HepG2 (cell line): ENCODE measurements at regions not wholly inside any gene's neighbourhood (a gene's known extent, or its start where the extent isn't known, plus 50 kb on each side); places are given as distances from the start of the nearest gene placed in this dataset.

ENCODE experiments used
- HBP1 ChIP-seq: IDR thresholded peaks from 2 replicates; pipeline ENCODE4 v1.6.1; 2016; ENCODE audit warnings: low read depth, control low read depth
- HCFC1 ChIP-seq: fragments of 150-350 bp; IDR thresholded peaks from 2 replicates; pipeline ENCODE4 v1.6.1; 2014; ENCODE audit warnings: low read depth, low read length
- HNRNPLL ChIP-seq: fragments of 200-400 bp; formaldehyde crosslinking; IDR thresholded peaks from 2 replicates; pipeline ENCODE4 v1.6.1; 2017; ENCODE audit warnings: mild to moderate bottlenecking, low read depth, low read length; ENCODE audit not compliant: poor library complexity, severe bottlenecking
- KDM2A ChIP-seq: sonication (generic); formaldehyde crosslinking; IDR thresholded peaks from 2 replicates; pipeline ENCODE4 v1.4.0; 2020; ENCODE audit warnings: low read depth, missing genetic modification reagents, borderline replicate concordance
- MIXL1 ChIP-seq: IDR thresholded peaks from 2 replicates; pipeline ENCODE4 v1.6.1; 2016
- RXRA ChIP-seq: sonication (generic); formaldehyde crosslinking; IDR thresholded peaks from 2 replicates; pipeline ENCODE4 v1.5.1; 2020; ENCODE audit warnings: missing genetic modification reagents
- SMC3 ChIP-seq: IDR thresholded peaks from 2 replicates; pipeline ENCODE4 v1.6.1; 2011; ENCODE audit warnings: low read length, improper control_type of control experiment
- SP1 ChIP-seq, 2 experiments: fragments of 450-650 bp in 1 of 2; sonication (generic) in 1 of 2; formaldehyde crosslinking in 1 of 2; IDR thresholded peaks; 2 replicates each; pipeline versions ENCODE4 v1.4.0 to v1.6.1; 2016 to 2020; ENCODE audit warnings: missing genetic modification reagents in 1 of 2
- ZFP62 ChIP-seq: sonication (generic); formaldehyde crosslinking; IDR thresholded peaks from 2 replicates; pipeline ENCODE4 v1.4.0; 2020; ENCODE audit warnings: missing genetic modification reagents
- ZMYM4 ChIP-seq: sonication (generic); formaldehyde crosslinking; IDR thresholded peaks from 2 replicates; pipeline ENCODE4 v1.8.1; 2023; ENCODE audit warnings: mild to moderate bottlenecking, missing genetic modification reagents
- ZNF614 ChIP-seq: IDR thresholded peaks from 2 replicates; pipeline ENCODE4 v1.6.1; 2018; ENCODE audit warnings: missing biosample characterization, missing genetic modification reagents, inconsistent platforms, borderline replicate concordance
- TF ChIP-seq, protein P1 (sequence below): IDR thresholded peaks from 2 replicates; pipeline ENCODE4 v1.4.0; 2020; ENCODE audit warnings: mild to moderate bottlenecking, missing genetic modification reagents
- TF ChIP-seq, protein P2 (sequence below), 2 experiments: sonication (generic) in 1 of 2; formaldehyde crosslinking in 1 of 2; IDR thresholded peaks; 2 replicates each; pipeline versions ENCODE4 v1.4.0 to v1.6.1; 2018 to 2020; ENCODE audit warnings: missing genetic modification reagents in 2 of 2, borderline replicate concordance in 1 of 2, low read depth in 1 of 2, mild to moderate bottlenecking in 1 of 2, missing biosample characterization in 1 of 2
- TF ChIP-seq, protein P3 (sequence below): sonication (generic); formaldehyde crosslinking; IDR thresholded peaks from 2 replicates; pipeline ENCODE4 v1.4.0; 2020; ENCODE audit warnings: mild to moderate bottlenecking, missing genetic modification reagents

GRCh38 chr7:148527717-148528168 is 62.8 kb upstream of the C7orf33 start (continued):
- TF ChIP-seq SMC3: peak; percentile 84
- TF ChIP-seq, protein P1, sequence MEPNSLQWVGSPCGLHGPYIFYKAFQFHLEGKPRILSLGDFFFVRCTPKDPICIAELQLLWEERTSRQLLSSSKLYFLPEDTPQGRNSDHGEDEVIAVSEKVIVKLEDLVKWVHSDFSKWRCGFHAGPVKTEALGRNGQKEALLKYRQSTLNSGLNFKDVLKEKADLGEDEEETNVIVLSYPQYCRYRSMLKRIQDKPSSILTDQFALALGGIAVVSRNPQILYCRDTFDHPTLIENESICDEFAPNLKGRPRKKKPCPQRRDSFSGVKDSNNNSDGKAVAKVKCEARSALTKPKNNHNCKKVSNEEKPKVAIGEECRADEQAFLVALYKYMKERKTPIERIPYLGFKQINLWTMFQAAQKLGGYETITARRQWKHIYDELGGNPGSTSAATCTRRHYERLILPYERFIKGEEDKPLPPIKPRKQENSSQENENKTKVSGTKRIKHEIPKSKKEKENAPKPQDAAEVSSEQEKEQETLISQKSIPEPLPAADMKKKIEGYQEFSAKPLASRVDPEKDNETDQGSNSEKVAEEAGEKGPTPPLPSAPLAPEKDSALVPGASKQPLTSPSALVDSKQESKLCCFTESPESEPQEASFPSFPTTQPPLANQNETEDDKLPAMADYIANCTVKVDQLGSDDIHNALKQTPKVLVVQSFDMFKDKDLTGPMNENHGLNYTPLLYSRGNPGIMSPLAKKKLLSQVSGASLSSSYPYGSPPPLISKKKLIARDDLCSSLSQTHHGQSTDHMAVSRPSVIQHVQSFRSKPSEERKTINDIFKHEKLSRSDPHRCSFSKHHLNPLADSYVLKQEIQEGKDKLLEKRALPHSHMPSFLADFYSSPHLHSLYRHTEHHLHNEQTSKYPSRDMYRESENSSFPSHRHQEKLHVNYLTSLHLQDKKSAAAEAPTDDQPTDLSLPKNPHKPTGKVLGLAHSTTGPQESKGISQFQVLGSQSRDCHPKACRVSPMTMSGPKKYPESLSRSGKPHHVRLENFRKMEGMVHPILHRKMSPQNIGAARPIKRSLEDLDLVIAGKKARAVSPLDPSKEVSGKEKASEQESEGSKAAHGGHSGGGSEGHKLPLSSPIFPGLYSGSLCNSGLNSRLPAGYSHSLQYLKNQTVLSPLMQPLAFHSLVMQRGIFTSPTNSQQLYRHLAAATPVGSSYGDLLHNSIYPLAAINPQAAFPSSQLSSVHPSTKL (CRISPR knock-in tag): peak; percentile 14; the same call in 1 of the 2 replicates
- no peak for TF ChIP-seq SP1 (IDR thresholded peaks at IDR 0.05)
- peak; percentile 37; the same call in 1 of the 2 replicates for TF ChIP-seq SP1 (CRISPR knock-in tag; IDR thresholded peaks at IDR 0.05)
- no peak for TF ChIP-seq HCFC1
- peak; percentile 34; the same call in 1 of the 2 replicates for TF ChIP-seq RXRA (CRISPR knock-in tag)
- 0 out of 2 replicates have a peak, but pooled peaks have one; percentile 11 for TF ChIP-seq HBP1
- TF ChIP-seq MIXL1 (CRISPR knock-in tag): 0 out of 2 replicates have a peak, but pooled peaks have one; percentile 45
- 0 out of 2 replicates have a peak, but pooled peaks have one; percentile 23 for TF ChIP-seq ZMYM4 (CRISPR knock-in tag)
- peak; percentile 34; the same call in 1 of the 2 replicates for TF ChIP-seq ZNF614 (CRISPR knock-in tag)
- TF ChIP-seq HNRNPLL: no peak
- no peak for TF ChIP-seq ZFP62 (CRISPR knock-in tag)
- TF ChIP-seq, protein P2, sequence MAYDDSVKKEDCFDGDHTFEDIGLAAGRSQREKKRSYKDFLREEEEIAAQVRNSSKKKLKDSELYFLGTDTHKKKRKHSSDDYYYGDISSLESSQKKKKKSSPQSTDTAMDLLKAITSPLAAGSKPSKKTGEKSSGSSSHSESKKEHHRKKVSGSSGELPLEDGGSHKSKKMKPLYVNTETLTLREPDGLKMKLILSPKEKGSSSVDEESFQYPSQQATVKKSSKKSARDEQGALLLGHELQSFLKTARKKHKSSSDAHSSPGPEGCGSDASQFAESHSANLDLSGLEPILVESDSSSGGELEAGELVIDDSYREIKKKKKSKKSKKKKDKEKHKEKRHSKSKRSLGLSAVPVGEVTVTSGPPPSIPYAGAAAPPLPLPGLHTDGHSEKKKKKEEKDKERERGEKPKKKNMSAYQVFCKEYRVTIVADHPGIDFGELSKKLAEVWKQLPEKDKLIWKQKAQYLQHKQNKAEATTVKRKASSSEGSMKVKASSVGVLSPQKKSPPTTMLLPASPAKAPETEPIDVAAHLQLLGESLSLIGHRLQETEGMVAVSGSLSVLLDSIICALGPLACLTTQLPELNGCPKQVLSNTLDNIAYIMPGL (CRISPR knock-in tag; IDR thresholded peaks at IDR 0.05; ENCODE audit: borderline replicate concordance in 1 of 2, low read depth in 1 of 2): peak; percentile 36 to 73; a peak in 1 of 4 replicates
- TF ChIP-seq, protein P3, sequence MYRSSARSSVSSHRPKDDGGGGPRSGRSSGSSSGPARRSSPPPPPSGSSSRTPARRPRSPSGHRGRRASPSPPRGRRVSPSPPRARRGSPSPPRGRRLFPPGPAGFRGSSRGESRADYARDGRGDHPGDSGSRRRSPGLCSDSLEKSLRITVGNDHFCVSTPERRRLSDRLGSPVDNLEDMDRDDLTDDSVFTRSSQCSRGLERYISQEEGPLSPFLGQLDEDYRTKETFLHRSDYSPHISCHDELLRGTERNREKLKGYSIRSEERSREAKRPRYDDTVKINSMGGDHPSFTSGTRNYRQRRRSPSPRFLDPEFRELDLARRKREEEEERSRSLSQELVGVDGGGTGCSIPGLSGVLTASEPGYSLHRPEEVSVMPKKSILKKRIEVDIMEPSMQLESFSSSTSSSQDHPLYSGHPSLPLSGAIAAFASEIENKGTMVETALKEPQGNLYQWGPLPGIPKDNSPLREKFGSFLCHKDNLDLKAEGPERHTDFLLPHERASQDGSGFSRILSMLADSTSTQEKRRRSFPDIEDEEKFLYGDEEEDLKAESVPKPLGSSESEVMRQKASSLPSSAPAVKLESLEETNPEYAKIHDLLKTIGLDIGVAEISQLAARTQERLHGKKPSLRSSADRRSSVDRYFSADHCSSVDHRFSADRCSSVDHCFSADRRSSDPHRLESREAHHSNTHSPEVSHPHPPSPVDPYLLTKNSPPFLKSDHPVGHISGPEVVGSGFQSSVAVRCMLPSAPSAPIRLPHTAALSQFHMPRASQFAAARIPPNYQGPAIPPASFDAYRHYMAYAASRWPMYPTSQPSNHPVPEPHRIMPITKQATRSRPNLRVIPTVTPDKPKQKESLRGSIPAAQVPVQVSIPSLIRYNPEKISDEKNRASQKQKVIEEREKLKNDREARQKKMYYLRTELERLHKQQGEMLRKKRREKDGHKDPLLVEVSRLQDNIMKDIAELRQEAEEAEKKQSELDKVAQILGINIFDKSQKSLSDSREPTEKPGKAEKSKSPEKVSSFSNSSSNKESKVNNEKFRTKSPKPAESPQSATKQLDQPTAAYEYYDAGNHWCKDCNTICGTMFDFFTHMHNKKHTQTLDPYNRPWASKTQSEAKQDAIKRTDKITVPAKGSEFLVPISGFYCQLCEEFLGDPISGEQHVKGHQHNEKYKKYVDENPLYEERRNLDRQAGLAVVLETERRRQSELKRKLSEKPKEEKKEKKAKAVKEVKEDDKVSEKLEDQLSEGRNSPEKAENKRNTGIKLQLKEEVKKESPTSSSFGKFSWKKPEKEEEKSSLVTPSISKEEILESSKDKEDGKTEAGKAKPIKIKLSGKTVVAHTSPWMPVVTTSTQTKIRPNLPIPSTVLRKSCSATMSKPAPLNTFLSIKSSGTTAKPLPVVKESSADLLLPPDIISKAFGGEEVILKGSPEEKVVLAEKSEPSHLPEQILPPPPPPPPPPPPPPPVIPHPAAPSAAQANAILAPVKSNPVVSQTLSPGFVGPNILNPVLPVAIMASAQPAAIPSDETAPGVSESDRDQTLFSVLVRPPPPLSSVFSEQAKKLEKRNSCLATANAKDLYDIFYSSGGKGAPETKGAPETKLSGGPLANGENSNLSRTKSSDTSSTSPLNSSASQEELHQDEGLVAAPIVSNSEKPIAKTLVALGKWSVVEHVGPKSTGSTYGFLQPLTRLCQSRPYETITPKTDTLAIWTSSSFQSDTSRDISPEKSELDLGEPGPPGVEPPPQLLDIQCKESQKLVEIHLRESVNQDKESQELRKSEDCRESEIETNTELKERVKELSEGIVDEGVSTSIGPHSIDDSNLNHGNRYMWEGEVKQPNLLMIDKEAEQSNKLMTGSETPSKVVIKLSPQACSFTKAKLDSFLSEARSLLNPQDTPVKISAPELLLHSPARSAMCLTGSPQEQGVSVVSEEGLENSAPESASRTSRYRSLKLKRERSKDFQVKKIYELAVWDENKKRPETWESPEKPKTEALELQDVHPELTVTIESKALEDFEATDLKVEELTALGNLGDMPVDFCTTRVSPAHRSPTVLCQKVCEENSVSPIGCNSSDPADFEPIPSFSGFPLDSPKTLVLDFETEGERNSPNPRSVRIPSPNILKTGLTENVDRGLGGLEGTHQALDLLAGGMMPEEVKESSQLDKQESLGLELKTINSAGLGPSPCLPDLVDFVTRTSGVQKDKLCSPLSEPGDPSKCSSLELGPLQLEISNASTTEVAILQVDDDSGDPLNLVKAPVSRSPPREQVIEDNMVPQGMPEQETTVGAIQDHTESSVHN (CRISPR knock-in tag): no peak
- peak; percentile 26; the same call in 1 of the 2 replicates for TF ChIP-seq KDM2A
